BJ (cell line): ENCODE measurements at regions not wholly inside any gene's neighbourhood (a gene's known extent, or its start where the extent isn't known, plus 50 kb on each side); places are given as distances from the start of the nearest gene placed in this dataset.

Source experiments
- CTCF ChIA-PET: fragments of 350-600 bp; formaldehyde crosslinking; extraction: SDS; loops from one replicate; lab custom pipeline; 2021; ENCODE audit warnings: antibody characterized with exemption, inconsistent platforms; lab: Yijun Ruan, JAX
- POLR2A ChIA-PET: fragments of 300-600 bp; sonication (Branson Sonifier 250); formaldehyde crosslinking; extraction: SDS; loops from one replicate; lab custom pipeline; 2021; ENCODE audit warnings: antibody characterized with exemption; lab: Charles Lee
- DNase-seq: peaks from one replicate; pipeline ENCODE4 v3.0.0-alpha.2; 2011; ENCODE audit warnings: low read depth
- H3K27me3 ChIP-seq: 2 replicates; pipeline ENCODE4 v1.6.0; 2011; ENCODE audit warnings: low read length; ENCODE audit not compliant: control insufficient read depth, insufficient read depth
- H3K36me3 ChIP-seq: 2 replicates; pipeline ENCODE4 v1.5.1; 2011; ENCODE audit warnings: low read length; ENCODE audit not compliant: control insufficient read depth, insufficient read depth
- H3K4me3 ChIP-seq: 2 replicates; pipeline ENCODE4 v1.5.1; 2011; ENCODE audit warnings: low read depth, mild to moderate bottlenecking, control low read depth, low read length
- TF ChIP-seq, protein P1 (sequence below): IDR thresholded peaks from 2 replicates; pipeline ENCODE4 v1.5.1; 2011; ENCODE audit warnings: low read depth, mild to moderate bottlenecking, control low read depth, inconsistent platforms, low read length, moderate library complexity; ENCODE audit not compliant: insufficient read depth

DNA sequence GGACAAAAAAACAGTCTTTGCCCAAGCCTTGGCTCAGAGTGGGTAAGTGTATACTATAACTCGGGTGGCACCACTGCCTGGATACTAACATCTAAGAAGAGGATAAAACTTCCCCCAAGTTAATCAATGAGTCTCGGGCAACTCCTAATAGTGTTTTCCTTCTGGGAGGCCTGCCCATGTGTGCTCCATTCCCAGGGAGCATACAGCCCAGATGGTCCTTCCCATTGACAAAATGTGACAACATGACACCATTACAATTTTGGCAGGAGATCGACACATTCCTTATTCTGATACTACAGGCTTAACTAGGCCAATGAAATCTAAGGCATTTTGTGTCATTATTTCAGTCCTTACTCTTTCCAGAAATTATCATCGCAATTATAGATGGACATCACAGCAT is 52.7 kb upstream of the CRIM1 start:
- no peak for DNase-seq
- Histone ChIP-seq H3K36me3 (no peaks in the 10 kb centered on the region), H3K4me3 (no peak overlapping the region), H3K27me3 (0 out of 2 replicates have a peak, but pooled peaks cover 2% of the 10 kb centered on the region)
- CTCF ChIA-PET = no interaction called here
- POLR2A ChIA-PET = no interaction called here
- TF ChIP-seq, protein P1, sequence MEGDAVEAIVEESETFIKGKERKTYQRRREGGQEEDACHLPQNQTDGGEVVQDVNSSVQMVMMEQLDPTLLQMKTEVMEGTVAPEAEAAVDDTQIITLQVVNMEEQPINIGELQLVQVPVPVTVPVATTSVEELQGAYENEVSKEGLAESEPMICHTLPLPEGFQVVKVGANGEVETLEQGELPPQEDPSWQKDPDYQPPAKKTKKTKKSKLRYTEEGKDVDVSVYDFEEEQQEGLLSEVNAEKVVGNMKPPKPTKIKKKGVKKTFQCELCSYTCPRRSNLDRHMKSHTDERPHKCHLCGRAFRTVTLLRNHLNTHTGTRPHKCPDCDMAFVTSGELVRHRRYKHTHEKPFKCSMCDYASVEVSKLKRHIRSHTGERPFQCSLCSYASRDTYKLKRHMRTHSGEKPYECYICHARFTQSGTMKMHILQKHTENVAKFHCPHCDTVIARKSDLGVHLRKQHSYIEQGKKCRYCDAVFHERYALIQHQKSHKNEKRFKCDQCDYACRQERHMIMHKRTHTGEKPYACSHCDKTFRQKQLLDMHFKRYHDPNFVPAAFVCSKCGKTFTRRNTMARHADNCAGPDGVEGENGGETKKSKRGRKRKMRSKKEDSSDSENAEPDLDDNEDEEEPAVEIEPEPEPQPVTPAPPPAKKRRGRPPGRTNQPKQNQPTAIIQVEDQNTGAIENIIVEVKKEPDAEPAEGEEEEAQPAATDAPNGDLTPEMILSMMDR = no peak

DNA sequence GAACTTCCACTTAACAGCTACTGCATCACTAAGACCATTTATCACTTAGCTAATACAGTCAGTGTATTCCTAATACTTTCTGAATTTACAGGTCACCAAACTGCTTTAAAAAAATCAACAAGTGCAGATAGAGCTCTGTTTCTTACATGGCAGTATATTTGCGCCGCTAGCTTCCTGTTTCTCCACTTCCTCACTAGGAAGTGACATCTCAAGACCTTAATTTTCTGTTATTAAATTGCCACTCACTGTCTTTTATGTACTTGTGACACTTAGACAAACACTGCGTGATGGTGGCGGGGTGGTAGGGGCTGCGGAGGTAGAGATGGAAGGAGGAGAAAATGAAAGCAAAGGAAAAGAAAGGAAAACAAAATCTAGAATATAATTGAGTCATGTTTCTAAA is 53.7 kb upstream of the CRIM1 start:
- TF ChIP-seq, protein P1 = no peak
- POLR2A ChIA-PET = no interaction called here
- Histone ChIP-seq H3K4me3 (no peak overlapping the region), H3K27me3 (no peaks in the 10 kb centered on the region), H3K36me3 (no peaks in the 10 kb centered on the region)
- CTCF ChIA-PET = no interaction called here
- DNase-seq = no peak

DNA sequence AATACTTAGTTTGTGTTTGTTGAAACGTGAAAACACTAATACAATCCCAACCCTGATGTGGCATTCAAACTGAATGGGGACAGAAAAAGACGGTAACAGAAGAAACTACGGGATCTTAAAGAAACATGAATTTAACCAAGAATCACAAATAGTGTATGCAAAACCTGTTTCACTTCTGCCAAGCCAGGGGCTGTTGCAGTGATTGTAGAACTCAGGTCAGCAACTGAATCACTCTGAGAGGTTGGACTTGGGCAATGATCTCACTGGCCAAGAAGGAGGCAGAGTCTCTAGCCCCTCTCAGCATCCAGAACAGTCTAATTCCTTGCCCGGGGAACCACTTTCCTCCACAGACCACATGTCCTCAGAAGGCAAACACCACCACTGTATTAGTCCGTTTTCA is 54.9 kb upstream of the CRIM1 start:
- DNase-seq = no peak
- ChIA-PET POLR2A (no interaction called here), CTCF (no interaction called here)
- Histone ChIP-seq H3K4me3 (no peak overlapping the region), H3K27me3 (no peaks in the 10 kb centered on the region), H3K36me3 (no peaks in the 10 kb centered on the region)
- TF ChIP-seq, protein P1 = no peak

DNA sequence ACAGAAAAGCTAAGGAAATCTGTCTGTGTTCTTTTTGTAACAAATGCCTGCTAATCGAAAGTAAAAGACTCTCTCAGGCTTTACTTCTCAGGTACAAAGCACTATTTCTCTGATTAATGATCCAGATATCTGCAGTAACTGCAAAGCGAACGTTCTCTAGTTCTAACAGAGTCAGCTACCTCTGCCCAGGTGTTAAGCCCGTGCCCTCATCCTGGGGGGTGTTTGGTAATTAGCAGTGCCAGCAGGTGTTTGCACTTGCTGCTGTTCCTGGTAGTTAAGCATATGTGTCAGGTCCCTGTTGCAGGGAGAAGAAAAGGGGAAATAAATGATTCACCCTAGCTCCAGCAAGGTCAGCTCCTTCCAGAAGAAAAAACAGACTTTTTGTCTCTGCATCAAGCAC is 58.8 kb upstream of the CRIM1 start:
- no peaks in the 10 kb centered on the region for H3K36me3 ChIP-seq
- H3K27me3 ChIP-seq = no peaks in the 10 kb centered on the region; the same call in 1 of the 2 replicates
- ChIA-PET CTCF (interaction anchor here (0.6 kb wide), 1 partner anchor 262 kb away, joined by 4 read pairs; no protein-coding TSS in a partner anchor), POLR2A (no interaction called here)
- TF ChIP-seq, protein P1 = no peak
- DNase-seq = no peak
- no peak overlapping the region for H3K4me3 ChIP-seq

DNA sequence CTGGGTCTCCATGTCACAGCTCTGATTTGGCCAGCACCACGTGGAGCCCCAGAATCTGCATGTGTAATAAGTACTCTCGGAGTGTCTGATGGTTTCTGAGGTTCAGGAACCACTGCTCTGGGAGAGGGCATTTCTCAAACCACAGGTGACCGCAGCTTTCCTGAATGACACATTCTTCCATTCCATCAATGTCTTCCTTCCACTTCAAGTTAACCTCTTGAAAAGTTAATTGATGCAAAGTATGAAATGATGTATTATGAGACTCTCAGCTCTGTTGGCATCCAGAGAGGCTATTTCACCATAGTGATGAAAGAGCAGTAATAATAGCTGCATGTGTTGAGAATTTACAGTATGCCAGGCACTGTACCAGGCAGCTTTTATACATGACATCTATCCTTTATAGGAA is 61.3 kb upstream of the CRIM1 start:
- H3K36me3 ChIP-seq = no peaks in the 10 kb centered on the region
- ChIA-PET POLR2A (no interaction called here), CTCF (interaction anchor here (1.2 kb wide), 1 partner anchor 437 kb away, joined by 3 read pairs; no protein-coding TSS in a partner anchor)
- TF ChIP-seq, protein P1 = no peak
- DNase-seq = no peak
- peaks cover 1% of the 10 kb centered on the region; the same call in 1 of the 2 replicates for H3K27me3 ChIP-seq
- no peak overlapping the region for H3K4me3 ChIP-seq
